Liver (tissue), 3 donors: ENCODE measurements at regions not wholly inside any gene's neighbourhood (a gene's known extent, or its start where the extent isn't known, plus 50 kb on each side); places are given as distances from the start of the nearest gene placed in this dataset.

ENCODE experiments used
- CTCF ChIP-seq: fragments of 150-350 bp; IDR thresholded peaks from 2 replicates; pipeline ENCODE4 v1.5.1; 2017; ENCODE audit warnings: improper control_type of control experiment, low read depth, low read length; ENCODE audit not compliant: missing input control
- EGR1 ChIP-seq, 2 donors: IDR thresholded peaks; 2 replicates each; pipeline ENCODE4 v1.6.1; 2016 to 2018; ENCODE audit warnings: antibody characterized with exemption in 2 of 2, low read depth in 2 of 2
- GABPA ChIP-seq, 2 donors: IDR thresholded peaks in 1 of 2; conservative IDR thresholded peaks in 1 of 2; 2 replicates each; pipeline ENCODE4 v1.6.1; 2016; ENCODE audit warnings: antibody characterized with exemption in 2 of 2, mild to moderate bottlenecking in 1 of 2, moderate library complexity in 1 of 2
- HNF4A ChIP-seq, 2 donors: conservative IDR thresholded peaks; 2 replicates each; pipeline ENCODE4 v1.6.1; 2016; ENCODE audit warnings: antibody characterized with exemption in 2 of 2, mild to moderate bottlenecking in 2 of 2
- JUND ChIP-seq, 2 donors: IDR thresholded peaks; 2 replicates each; pipeline ENCODE4 v1.6.1; 2016; ENCODE audit warnings: antibody characterized with exemption in 2 of 2
- MAX ChIP-seq: IDR thresholded peaks from 2 replicates; pipeline ENCODE4 v1.6.1; 2016; ENCODE audit warnings: antibody characterized with exemption
- RAD21 ChIP-seq, 2 donors: IDR thresholded peaks; 2 replicates each; pipeline ENCODE4 v1.6.1; 2016; ENCODE audit warnings: antibody characterized with exemption in 2 of 2, mild to moderate bottlenecking in 2 of 2
- RXRA ChIP-seq, 2 donors: IDR thresholded peaks; 2 replicates each; pipeline ENCODE4 v1.6.1; 2017 to 2018; ENCODE audit warnings: antibody characterized with exemption in 2 of 2, mild to moderate bottlenecking in 1 of 2
- TAF1 ChIP-seq: conservative IDR thresholded peaks from 2 replicates; pipeline ENCODE4 v1.6.1; 2016; ENCODE audit warnings: antibody characterized with exemption, mild to moderate bottlenecking
- ZBTB33 ChIP-seq: IDR thresholded peaks from 2 replicates; pipeline ENCODE4 v1.6.1; 2016; ENCODE audit warnings: antibody characterized with exemption
- donor health status: healthy.
- donor health status: healthy.

- TF ChIP-seq CTCF (no peak), HNF4A (conservative IDR thresholded peaks at IDR 0.05) (no peak), TAF1 (no peak), MAX (no peak), GABPA (IDR thresholded peaks at IDR 0.05 in 1 of 2, conservative IDR thresholded peaks at IDR 0.05 in 1 of 2) (no peak), RAD21 (IDR thresholded peaks at IDR 0.05) (no peak), ZBTB33 (no peak), EGR1 (IDR thresholded peaks at IDR 0.05; ENCODE audit: low read depth in 2 of 2) (no peak), JUND (IDR thresholded peaks at IDR 0.05) (no peak), RXRA (IDR thresholded peaks at IDR 0.05) (no peak)
Measured at GRCh38 chr5:57349214-57349613, 133.4 kb downstream of the ACTBL2 start.
